ENCODE measurements at regions not wholly inside any gene's neighbourhood (a gene's known extent, or its start where the extent isn't known, plus 50 kb on each side); places are given as distances from the start of the nearest gene placed in this dataset.

DNA sequence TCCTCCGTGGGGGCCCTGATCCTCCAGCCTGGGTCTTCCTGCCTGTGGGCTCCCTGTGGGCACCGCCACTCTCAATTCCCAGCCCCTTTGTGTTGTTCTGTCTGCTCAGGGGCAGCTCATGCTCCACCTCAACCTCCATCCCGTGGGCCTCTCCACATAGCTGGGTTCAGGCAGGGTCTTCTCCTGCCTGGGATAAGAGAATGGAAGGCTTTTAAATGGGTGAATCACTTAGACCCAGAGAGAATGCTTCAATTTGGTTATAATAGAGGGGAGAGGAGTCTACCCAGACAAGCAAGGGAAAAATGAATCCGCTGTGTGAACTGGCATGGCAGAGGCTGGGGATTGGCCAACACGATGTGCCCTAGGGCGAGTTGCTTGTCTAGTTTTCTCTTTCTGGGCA lies 138.4 kb upstream of the MYCN start:
- no peak overlapping the region for H2AFZ ChIP-seq
- no peaks in the 10 kb centered on the region for H3K36me3 ChIP-seq (ENCODE audit: control insufficient read depth, insufficient read depth, low read length)
- TF ChIP-seq, protein P1, sequence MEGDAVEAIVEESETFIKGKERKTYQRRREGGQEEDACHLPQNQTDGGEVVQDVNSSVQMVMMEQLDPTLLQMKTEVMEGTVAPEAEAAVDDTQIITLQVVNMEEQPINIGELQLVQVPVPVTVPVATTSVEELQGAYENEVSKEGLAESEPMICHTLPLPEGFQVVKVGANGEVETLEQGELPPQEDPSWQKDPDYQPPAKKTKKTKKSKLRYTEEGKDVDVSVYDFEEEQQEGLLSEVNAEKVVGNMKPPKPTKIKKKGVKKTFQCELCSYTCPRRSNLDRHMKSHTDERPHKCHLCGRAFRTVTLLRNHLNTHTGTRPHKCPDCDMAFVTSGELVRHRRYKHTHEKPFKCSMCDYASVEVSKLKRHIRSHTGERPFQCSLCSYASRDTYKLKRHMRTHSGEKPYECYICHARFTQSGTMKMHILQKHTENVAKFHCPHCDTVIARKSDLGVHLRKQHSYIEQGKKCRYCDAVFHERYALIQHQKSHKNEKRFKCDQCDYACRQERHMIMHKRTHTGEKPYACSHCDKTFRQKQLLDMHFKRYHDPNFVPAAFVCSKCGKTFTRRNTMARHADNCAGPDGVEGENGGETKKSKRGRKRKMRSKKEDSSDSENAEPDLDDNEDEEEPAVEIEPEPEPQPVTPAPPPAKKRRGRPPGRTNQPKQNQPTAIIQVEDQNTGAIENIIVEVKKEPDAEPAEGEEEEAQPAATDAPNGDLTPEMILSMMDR (IDR thresholded peaks at IDR 0.05): no peak
- no peak overlapping the region for H3K27ac ChIP-seq
- no peaks in the 10 kb centered on the region for H3K9me3 ChIP-seq (ENCODE audit: control insufficient read depth, low read length)
- H3K79me2 ChIP-seq: no peaks in the 10 kb centered on the region
- H3K4me1 ChIP-seq: no peaks in the 10 kb centered on the region
- no peak overlapping the region for H3K4me2 ChIP-seq (ENCODE audit: low read length)
- H3K4me3 ChIP-seq (ENCODE audit: low read depth, low read length): no peak overlapping the region
- H3K9ac ChIP-seq: no peak overlapping the region
- H3K27me3 ChIP-seq (ENCODE audit: control insufficient read depth, insufficient read depth, low read length): no peaks in the 10 kb centered on the region

DNA sequence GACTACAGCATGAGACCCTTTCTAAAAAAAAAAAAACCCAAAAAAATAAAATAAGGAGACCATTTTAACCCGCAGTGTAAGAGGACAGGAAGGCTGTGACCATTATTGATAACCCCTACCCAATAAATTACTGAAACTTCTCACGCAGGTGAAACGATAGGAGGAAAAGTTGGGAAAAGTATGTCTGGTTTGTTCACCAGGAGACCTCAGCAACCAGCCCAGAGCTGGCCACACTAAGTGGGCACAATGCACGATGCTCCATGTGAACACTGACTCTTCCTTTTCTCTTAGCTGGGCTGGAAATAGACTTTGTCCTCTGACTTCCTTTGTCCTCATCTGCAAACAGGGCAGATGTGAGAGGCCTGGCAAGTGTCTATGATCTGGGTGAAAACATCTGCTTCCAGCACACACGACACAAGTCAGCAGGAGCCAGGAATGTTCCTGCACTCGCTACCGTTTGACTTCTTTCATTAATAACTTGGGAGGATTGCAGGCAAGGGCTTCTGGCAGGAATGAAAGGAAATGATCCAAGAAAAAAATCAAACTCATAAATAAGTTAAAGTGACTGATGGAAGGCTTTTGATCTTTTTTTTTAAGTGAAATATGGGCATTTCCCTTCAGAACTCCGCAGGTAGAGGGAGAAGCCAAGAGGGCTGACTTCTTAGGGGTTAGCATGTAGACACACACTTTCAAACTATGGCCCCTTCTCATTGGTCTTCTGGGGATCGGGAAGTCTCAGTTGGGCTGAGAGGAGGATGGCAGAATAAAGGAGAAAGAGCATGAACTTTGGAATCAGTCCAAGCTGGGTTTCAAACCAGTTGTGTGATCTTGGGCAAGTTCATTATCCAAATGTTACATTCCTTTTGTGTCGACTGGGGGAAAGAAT lies 137.4 kb upstream of the MYCN start:
- no peak overlapping the region for H3K9ac ChIP-seq
- no peak overlapping the region for H3K27ac ChIP-seq
- H3K36me3 ChIP-seq (ENCODE audit: control insufficient read depth, insufficient read depth, low read length): no peaks in the 10 kb centered on the region
- TF ChIP-seq, protein P1 (IDR thresholded peaks at IDR 0.05): no peak
- no peaks in the 10 kb centered on the region for H3K9me3 ChIP-seq (ENCODE audit: control insufficient read depth, low read length)
- no peaks in the 10 kb centered on the region for H3K4me1 ChIP-seq
- H3K4me2 ChIP-seq (ENCODE audit: low read length): no peak overlapping the region
- H3K4me3 ChIP-seq (ENCODE audit: low read depth, low read length): no peak overlapping the region
- no peak overlapping the region for H2AFZ ChIP-seq
- H3K27me3 ChIP-seq (ENCODE audit: control insufficient read depth, insufficient read depth, low read length): no peaks in the 10 kb centered on the region
- no peaks in the 10 kb centered on the region for H3K79me2 ChIP-seq

DNA sequence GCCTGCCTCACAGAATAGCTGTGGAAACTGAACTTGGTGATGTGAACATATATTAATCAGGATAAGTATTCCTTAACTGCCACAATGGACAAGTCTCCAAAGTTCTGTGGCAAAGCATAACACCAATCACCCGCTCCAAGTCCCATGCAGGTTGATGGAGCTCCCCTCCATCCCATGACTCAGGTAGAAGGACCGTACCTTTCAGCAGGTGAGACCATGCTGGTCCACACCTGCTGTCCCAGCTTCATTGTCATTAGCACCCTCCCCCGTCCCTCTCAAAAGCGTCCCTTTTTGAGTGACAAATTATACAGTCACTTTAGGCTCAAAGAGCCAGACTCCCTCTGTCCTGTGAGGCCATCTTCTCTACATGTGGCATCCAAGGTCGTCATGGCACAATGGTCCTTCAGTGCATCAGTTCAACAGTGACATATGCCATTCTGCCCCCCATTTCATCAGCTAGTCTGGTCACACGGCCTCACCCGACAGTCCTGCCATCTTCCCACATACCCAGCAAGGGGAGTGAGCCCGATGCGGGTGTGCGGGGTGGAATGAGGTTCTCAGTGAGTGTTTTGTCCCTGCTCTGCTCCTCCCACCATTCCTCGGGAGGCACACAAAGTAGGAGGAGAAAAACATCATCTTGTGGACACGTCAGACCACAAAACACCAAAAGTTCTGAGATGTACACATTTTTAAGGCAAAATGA lies 136.7 kb upstream of the MYCN start:
- Histone ChIP-seq H3K36me3 (ENCODE audit: control insufficient read depth, insufficient read depth, low read length) (no peaks in the 10 kb centered on the region), H3K4me2 (ENCODE audit: low read length) (no peak overlapping the region), H3K4me3 (ENCODE audit: low read depth, low read length) (no peak overlapping the region), H3K27ac (no peak overlapping the region), H2AFZ (no peak overlapping the region), H3K4me1 (no peaks in the 10 kb centered on the region), H3K9ac (no peak overlapping the region), H3K9me3 (ENCODE audit: control insufficient read depth, low read length) (no peaks in the 10 kb centered on the region), H3K79me2 (no peaks in the 10 kb centered on the region), H3K27me3 (ENCODE audit: control insufficient read depth, insufficient read depth, low read length) (no peaks in the 10 kb centered on the region)
- TF ChIP-seq, protein P1 (IDR thresholded peaks at IDR 0.05): no peak

- no peak overlapping the region for H3K4me2 ChIP-seq (ENCODE audit: low read length)
Observed at GRCh38 chr2:15804246-15804619, 136.1 kb upstream of the MYCN start.

More at GRCh38 chr2:15804246-15804619, 136.1 kb upstream of the MYCN start:
- H3K4me3 ChIP-seq (ENCODE audit: low read depth, low read length): no peak overlapping the region
- H3K36me3 ChIP-seq (ENCODE audit: control insufficient read depth, insufficient read depth, low read length): no peaks in the 10 kb centered on the region
- H3K27me3 ChIP-seq (ENCODE audit: control insufficient read depth, insufficient read depth, low read length): no peaks in the 10 kb centered on the region
- no peak overlapping the region for H3K27ac ChIP-seq
- H3K4me1 ChIP-seq: no peaks in the 10 kb centered on the region
- TF ChIP-seq, protein P1 (IDR thresholded peaks at IDR 0.05): no peak
- no peaks in the 10 kb centered on the region for H3K9me3 ChIP-seq (ENCODE audit: control insufficient read depth, low read length)
- no peak overlapping the region for H2AFZ ChIP-seq
- no peaks in the 10 kb centered on the region for H3K79me2 ChIP-seq
- no peak overlapping the region for H3K9ac ChIP-seq
